Fibroblast of the aortic adventitia (primary cell): ENCODE measurements at regions not wholly inside any gene's neighbourhood (a gene's known extent, or its start where the extent isn't known, plus 50 kb on each side); places are given as distances from the start of the nearest gene placed in this dataset.

Experiments used
- DNase-seq: peaks from one replicate; pipeline ENCODE4 v3.0.0-alpha.2; 2010; ENCODE audit warnings: low read depth
- H3K4me3 ChIP-seq: 2 replicates; pipeline ENCODE4 v1.5.1; 2011; ENCODE audit warnings: low read depth, mild to moderate bottlenecking, control low read depth, low read length, moderate library complexity
- TF ChIP-seq, protein P1 (sequence below): IDR thresholded peaks from 2 replicates; pipeline ENCODE4 v1.5.1; 2011; ENCODE audit warnings: mild to moderate bottlenecking, low read length, control low read depth, inconsistent platforms; ENCODE audit not compliant: insufficient read depth

- no peak for DNase-seq
- no peak overlapping the region for H3K4me3 ChIP-seq
- TF ChIP-seq, protein P1, sequence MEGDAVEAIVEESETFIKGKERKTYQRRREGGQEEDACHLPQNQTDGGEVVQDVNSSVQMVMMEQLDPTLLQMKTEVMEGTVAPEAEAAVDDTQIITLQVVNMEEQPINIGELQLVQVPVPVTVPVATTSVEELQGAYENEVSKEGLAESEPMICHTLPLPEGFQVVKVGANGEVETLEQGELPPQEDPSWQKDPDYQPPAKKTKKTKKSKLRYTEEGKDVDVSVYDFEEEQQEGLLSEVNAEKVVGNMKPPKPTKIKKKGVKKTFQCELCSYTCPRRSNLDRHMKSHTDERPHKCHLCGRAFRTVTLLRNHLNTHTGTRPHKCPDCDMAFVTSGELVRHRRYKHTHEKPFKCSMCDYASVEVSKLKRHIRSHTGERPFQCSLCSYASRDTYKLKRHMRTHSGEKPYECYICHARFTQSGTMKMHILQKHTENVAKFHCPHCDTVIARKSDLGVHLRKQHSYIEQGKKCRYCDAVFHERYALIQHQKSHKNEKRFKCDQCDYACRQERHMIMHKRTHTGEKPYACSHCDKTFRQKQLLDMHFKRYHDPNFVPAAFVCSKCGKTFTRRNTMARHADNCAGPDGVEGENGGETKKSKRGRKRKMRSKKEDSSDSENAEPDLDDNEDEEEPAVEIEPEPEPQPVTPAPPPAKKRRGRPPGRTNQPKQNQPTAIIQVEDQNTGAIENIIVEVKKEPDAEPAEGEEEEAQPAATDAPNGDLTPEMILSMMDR: no peak
Observed at GRCh38 chr6:11292091-11292490, 59.6 kb upstream of the NEDD9 start.

GRCh38 chr6:11291582-11291981 is 59.1 kb upstream of the NEDD9 start:
- no peak for DNase-seq
- H3K4me3 ChIP-seq: no peak overlapping the region
- TF ChIP-seq, protein P1: no peak

- H3K4me3 ChIP-seq: no peak overlapping the region
- DNase-seq: no peak
- TF ChIP-seq, protein P1: no peak
Observed at GRCh38 chr6:11290027-11290426, 57.6 kb upstream of the NEDD9 start.

DNA sequence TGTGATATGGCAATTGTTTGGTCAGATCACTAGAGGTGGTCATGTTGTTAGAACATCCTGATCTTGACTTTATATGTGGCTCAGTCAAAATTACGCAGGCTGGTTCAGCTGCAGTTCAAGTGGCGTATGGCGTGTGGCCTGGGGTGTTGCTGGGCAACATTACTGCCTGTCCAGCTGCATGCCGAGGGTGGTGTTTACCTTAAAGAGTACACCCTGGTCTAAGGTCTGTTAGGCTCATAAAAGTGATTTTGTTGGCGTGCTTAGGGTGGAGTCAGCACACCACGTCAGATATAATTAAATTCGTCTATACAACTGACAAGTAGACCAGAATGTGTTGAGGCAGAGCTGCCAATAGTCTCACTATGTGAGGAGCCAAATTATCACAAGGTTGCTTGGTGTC is 55.6 kb upstream of the NEDD9 start:
- no peak for DNase-seq

GRCh38 chr6:11284996-11285395 is 52.5 kb upstream of the NEDD9 start:
- TF ChIP-seq, protein P1: no peak
- DNase-seq: no peak
- no peak overlapping the region for H3K4me3 ChIP-seq

More for the DNA sequence above, 55.6 kb upstream of the NEDD9 start:
- TF ChIP-seq, protein P1: no peak
- no peak overlapping the region for H3K4me3 ChIP-seq

- no peak for DNase-seq
- TF ChIP-seq, protein P1: no peak
Observed at GRCh38 chr6:11283629-11284028, 51.2 kb upstream of the NEDD9 start.

DNA sequence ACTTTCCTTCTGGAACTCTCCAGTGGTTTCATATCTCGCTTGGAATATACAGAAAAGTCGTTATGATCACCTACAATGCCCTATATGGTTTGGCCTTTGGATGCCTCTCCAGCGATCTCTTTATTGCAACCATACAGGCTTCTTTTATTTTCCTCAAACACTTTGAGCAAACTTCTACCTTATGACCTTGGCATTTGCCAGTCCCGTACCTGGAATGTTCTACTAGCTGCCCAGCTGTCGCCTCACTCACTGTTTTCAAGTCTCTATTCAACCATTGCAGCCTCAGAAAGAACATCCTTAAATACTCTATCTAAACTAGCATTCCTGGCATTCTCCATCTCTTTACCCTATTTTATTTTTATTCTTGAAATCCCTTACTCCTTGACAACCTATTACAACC is 50.4 kb upstream of the NEDD9 start:
- no peak for DNase-seq
- TF ChIP-seq, protein P1: no peak
- H3K4me3 ChIP-seq: no peak overlapping the region

More at GRCh38 chr6:11283629-11284028, 51.2 kb upstream of the NEDD9 start:
- no peak overlapping the region for H3K4me3 ChIP-seq
